Kidney tubule cell (primary cell): ENCODE measurements at regions not wholly inside any gene's neighbourhood (a gene's known extent, or its start where the extent isn't known, plus 50 kb on each side); places are given as distances from the start of the nearest gene placed in this dataset.
A peak's percentile ranks its signal among the peaks of the same experiment; 100 is the strongest.
"Not testable (repeated sequence)": the region's sequence is repeated elsewhere in the genome, so short reads cannot be mapped to it uniquely, and the experiment has no call there.

Experiments
- DNase-seq: peaks from one replicate; pipeline ENCODE4 v3.0.0-alpha.2; 2018; ENCODE audit warnings: low spot score

DNA sequence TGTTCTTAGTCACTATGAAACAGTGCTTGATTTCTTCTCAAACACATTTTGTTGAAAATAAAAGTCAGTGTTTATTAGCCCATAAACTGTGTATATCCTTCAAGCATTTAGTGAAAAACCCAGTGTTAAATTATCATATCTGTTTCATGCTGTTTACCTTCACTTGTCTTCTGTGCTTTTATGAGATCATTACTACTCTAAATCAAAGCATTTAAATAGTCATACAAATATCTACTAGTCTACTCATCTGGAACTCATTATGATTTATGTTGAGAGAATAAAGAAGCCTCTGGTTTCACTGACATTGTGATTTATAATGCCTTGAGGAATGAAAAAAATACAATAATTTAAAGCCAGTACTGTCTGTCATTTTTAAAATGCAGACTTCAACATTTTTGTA lies 366.5 kb downstream of the SLCO4C1 start:
- DNase-seq: no peak

GRCh38 chr5:101917166-101917565 lies 378.9 kb downstream of the SLCO4C1 start:
- no peak for DNase-seq

- no peak for DNase-seq
Observed at GRCh38 chr5:101915554-101915953, 380.5 kb downstream of the SLCO4C1 start.

DNA sequence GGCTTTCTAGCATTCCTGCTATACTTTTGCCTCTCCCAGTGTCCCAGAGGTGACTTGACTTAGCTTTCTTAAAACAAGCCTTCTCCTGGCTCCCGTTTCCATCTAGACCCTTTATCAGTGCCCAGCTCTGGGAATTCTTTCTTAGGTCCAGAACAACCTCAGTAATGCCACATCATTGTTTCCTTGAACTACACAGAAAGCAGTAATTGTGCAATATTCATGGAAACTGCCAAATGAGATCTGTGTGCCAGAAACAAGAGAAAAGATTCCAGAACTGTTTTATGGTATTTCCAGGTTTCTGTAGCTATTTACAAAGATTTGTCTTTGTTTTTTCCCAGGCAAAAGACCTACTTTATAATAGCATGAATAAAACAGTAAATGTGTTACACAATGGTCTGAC lies 391.3 kb downstream of the SLCO4C1 start:
- no peak for DNase-seq

DNA sequence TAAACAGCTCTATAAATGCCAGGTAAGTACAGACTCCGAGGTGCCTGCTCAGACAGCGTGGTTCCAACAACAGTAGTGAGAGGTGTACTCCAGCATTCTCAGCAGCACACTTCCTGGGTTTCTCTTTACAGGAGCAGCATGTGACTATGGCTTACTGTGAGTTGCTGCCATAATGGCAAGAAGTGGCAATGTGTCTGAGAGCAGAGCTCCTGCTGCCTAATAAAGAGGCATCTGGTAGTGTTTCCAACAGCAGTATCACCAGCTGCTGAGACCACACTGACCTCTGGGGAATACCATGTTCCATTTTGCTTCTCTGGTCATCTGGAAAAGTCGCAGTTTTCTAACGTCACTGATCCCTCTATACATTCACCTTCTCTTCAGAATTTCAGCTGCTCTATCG lies 398.2 kb downstream of the SLCO4C1 start:
- DNase-seq: no peak

DNA sequence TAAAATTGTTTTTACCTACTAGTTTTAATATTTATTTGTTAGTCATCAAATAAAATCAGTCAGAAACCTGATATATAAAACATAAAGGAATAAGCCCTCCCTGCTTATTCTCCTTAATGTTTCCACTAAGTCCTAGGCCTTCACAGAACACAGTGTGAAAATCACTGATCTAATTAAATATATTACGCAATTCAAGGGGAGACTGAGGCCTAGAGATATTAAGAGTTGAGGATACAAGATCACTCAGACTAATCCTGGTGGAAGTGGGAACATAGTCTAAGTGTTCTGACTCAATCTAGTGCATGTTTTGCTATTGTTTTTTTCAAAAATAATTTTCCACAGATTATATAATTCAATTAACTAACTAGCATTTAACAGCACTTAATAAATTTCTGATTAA lies 401.1 kb downstream of the SLCO4C1 start:
- no peak for DNase-seq

DNA sequence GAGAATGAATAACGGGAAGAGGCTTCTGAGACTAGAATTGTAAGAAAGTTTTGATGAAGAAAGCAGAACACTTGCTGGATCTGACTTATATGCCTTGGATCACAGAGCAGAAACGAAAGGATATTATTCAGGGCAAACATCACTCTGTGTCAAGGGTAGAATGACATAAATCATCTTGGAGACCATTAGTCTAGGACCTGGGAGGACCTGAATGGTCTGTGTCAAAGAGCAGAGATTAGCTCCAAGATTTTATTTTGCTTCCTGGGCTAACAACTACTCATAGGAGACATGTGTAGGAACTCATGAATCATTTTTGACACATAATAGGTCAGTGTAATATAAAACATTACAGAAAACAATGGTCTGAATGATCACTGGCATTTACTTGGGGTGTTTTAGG lies 417.9 kb downstream of the SLCO4C1 start:
- no peak for DNase-seq

GRCh38 chr5:101877451-101877850 lies 418.6 kb downstream of the SLCO4C1 start:
- DNase-seq: no peak

GRCh38 chr5:101866473-101866872 lies 429.6 kb downstream of the SLCO4C1 start:
- no peak for DNase-seq

DNA sequence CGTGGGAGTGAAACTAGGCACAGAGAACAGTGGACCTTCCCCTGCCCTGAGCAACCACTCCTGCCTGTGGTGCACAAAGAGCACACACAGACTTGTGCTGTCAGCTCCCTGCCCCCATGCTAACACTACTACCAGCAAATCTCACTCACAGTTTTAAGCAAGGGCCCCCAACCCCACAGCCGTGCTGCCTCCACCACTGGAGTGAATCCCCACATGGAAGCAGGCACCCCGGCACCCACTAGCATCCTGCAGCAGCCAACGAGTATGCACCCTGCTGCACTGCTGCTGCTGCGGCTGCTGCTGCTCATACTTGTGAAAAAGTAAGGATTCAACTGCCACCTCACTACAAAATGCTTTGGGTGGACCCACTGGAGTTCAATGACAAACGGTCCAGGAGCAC lies 435.5 kb downstream of the SLCO4C1 start:
- no peak for DNase-seq

DNA sequence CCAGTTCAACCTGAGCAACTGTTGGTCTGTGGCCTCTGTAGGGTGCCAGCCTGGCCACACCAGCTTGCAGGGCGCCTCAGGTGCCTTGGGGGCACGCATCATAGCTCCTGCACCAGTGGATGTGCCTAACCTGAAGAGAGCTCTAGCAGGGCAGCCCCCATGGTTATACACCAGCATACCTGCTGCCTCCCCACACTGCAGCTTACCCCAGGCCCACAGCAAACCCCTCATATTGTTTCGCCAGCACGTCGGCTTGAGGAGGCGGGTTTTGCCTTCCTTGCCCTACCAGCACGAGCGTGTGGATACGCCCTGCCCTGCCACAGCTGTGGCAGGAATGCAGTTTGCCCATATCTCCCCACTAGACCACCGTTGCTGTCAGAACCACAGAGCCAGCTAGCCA lies 435.9 kb downstream of the SLCO4C1 start:
- DNase-seq: no peak

DNA sequence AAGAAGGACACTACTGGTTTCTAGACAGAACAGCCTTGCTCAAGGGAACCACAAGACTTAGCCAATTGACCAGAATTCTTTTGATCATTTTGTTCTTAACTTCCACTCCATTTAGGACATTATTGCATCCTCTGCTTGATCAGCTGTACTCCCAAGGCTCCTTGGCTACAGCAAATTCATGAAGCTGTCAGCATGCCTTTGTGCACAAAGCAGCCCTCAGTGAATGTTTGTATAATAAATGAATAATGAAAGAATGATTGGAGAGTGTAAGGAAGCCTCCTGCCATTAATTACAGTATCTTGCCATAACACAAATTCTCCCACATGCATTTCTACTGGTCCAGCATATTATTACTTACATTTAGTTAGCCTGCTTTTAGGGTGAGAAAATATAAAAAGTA lies 449.6 kb downstream of the SLCO4C1 start:
- no peak for DNase-seq

DNA sequence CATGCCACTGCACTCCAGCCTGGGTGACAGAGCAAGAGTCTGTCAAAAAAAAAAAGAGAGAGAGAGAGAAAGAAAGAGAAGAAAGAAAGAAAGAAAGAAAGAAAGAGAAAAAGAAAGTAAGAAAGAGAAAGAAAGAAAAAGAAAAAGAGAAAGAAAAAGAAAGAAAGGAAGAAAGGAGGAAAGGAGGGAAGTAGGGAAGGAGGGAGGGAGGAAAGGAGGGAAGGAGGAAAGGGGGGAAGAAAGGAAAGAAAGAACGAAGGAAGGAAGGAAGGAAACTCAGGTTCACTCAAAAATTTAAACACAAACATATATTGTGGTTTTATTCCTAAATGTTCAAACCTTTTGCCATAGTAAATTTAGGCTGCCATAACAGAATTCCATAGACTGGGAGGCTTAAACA lies 453.0 kb downstream of the SLCO4C1 start:
- no peak for DNase-seq

- DNase-seq: no peak
Observed at GRCh38 chr5:101838435-101838834, 457.6 kb downstream of the SLCO4C1 start.

DNA sequence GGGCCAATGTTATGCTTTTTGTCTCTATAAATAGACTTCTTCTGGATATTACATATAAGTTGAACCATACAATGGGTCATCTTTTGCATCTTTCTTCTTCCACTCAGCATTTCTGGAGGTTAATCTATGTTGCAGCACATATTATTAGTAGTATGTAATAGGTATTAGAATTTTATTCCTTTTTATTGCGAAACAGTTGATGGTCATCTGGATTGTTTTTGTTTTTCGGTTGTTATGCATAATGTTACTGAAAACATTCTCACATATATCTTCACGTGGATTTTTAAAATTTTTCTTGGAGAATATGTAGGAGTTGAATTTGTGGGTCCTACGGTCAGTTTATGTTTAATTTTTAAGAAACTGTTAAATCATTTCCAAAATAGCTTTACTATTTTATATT lies 466.8 kb downstream of the SLCO4C1 start:
- no peak for DNase-seq

GRCh38 chr5:101811466-101811865 lies 484.6 kb downstream of the SLCO4C1 start:
- no peak for DNase-seq

DNA sequence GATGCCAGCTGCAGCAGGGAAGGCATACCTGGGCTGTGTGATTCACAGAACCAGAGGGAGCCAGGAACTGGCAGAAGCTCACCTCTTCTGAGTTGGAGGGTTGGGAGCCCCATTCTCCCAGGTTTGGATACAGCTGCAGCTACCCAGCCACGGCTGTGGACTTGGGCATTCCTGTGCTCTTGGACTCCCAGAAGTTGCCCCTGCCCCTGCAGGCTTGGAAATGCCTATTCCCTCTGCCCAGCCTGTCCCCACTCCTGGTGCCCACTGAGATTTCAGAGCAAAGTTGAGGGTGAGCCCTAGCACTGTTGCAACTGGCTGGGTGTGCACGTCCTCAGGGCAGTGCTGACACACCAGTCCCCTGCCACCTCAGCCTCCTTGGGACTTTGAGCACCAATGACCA lies 489.7 kb downstream of the SLCO4C1 start:
- no peak for DNase-seq

DNA sequence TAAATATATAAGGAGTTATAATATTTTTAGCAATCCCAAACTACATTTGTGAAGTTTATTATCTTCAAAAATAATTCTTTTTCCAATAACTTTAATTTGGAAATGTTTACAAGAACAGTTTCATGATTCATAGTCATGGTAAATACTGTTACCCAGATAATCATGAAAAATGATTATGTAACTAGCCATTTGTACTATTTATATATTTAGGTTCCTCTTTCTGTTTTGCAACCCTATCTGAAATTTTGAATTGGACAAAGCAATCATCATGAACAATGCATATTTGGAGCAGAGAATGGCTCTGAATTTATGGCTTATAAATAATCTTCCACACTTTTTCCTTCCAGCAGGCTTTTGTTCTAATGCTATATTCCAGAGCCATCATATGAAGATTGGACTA lies 499.7 kb downstream of the SLCO4C1 start:
- no peak for DNase-seq

GRCh38 chr5:101788797-101789196 lies 507.3 kb downstream of the SLCO4C1 start:
- DNase-seq: no peak

DNA sequence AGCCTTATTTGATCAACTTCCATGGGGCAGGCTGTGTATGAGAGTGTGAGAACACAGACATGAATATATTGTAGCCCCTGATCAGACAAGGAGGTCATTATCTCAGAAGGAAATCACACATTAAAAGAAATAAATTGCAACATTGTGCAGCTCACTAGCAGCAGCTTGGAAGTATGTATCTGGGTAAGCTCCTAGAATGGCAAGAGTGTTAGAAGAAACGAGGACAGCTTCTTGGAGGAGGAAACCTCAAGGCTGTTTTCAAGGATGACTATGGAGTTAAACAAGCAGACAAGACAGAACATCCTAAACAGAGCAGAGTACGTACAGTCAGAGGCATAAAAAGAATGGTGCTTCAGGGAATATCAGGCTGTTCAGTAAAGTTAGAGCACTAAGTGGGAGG lies 511.0 kb downstream of the SLCO4C1 start:
- no peak for DNase-seq

GRCh38 chr5:101783241-101784013 lies 512.7 kb downstream of the SLCO4C1 start:
- DNase-seq: peak; percentile 1

DNA sequence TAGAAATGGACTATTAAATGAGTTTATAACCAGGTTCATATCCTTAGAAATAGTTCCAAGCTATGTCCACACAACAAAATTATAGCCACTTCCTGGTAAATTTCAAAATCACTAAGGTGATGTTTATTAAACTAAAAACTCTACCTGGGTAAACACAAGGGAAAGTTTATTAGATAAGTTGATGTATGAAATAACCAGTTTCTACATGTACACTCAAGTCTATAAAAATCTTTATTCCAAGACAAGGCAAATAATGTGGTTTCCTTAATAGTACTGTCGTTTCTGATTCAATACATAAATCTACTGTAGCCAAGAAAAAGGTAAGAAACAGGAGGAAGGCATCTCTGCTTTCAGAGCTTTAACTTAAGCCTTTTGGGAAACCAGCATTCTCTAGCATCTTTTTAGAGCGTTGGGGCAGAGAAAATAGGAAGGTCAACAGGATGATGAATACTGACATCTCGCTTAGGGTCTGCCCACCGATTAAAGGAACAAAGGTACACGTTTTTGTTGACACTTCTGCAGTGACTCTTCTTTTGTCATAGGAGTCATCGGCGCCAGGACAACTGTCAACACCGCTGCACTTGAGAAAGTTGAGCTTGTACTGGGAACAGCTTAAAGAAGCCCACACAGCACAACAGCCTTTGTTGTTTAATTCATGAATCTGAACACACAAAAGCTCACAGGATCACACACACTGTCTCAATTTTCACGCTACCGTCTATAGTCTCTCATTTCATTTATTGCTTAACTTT lies 513.6 kb downstream of the SLCO4C1 start:
- no peak for DNase-seq

- DNase-seq: no peak
Observed at GRCh38 chr5:101751105-101751504, 545.0 kb downstream of the SLCO4C1 start.

- not testable (repeated sequence) for DNase-seq
Observed at GRCh38 chr5:101743000-101743399, 553.1 kb downstream of the SLCO4C1 start.
